ENCODE measurements at regions not wholly inside any gene's neighbourhood (a gene's known extent, or its start where the extent isn't known, plus 50 kb on each side); places are given as distances from the start of the nearest gene placed in this dataset.

- TF ChIP-seq CTCF (IDR thresholded peaks at IDR 0.05): no peak
- ATAC-seq (ENCODE audit: low FRiP score): no peak
- DNase-seq (ENCODE audit: low spot score): no peak
Observed at GRCh38 chr3:83251490-83251889, 1490.0 kb upstream of the GBE1 start.

- DNase-seq (ENCODE audit: low spot score) (no peak), ATAC-seq (ENCODE audit: low FRiP score) (no peak)
- no peak for TF ChIP-seq CTCF (IDR thresholded peaks at IDR 0.05)
Observed at GRCh38 chr3:83250613-83251012, 1489.2 kb upstream of the GBE1 start.

GRCh38 chr3:83248454-83248853 lies 1487.0 kb upstream of the GBE1 start:
- DNase-seq (ENCODE audit: low spot score) (no peak), ATAC-seq (ENCODE audit: low FRiP score) (no peak)
- no peak for TF ChIP-seq CTCF (IDR thresholded peaks at IDR 0.05)

- DNase-seq (ENCODE audit: low spot score): no peak
- ATAC-seq (ENCODE audit: low FRiP score): no peak
- TF ChIP-seq CTCF (IDR thresholded peaks at IDR 0.05): no peak
Observed at GRCh38 chr3:83235180-83235814, 1473.9 kb upstream of the GBE1 start.

- DNase-seq (ENCODE audit: low spot score): no peak
- no peak for ATAC-seq (ENCODE audit: low FRiP score)
- no peak for TF ChIP-seq CTCF (IDR thresholded peaks at IDR 0.05)
Observed at GRCh38 chr3:83233715-83234114, 1472.3 kb upstream of the GBE1 start.

- ATAC-seq (ENCODE audit: low FRiP score) (no peak), DNase-seq (ENCODE audit: low spot score) (no peak)
- no peak for TF ChIP-seq CTCF (IDR thresholded peaks at IDR 0.05)
Observed at GRCh38 chr3:83230841-83231240, 1469.4 kb upstream of the GBE1 start.

- DNase-seq (ENCODE audit: low spot score) (no peak), ATAC-seq (ENCODE audit: low FRiP score) (no peak)
- no peak for TF ChIP-seq CTCF (IDR thresholded peaks at IDR 0.05)
Observed at GRCh38 chr3:83230376-83230775, 1468.9 kb upstream of the GBE1 start.
